Middle frontal gyrus (tissue), 1 donor: ENCODE measurements at regions not wholly inside any gene's neighbourhood (a gene's known extent, or its start where the extent isn't known, plus 50 kb on each side); places are given as distances from the start of the nearest gene placed in this dataset.

Experiments used
- DNase-seq: peaks from one replicate; pipeline ENCODE4 v3.0.0-alpha.2; 2015; ENCODE audit warnings: low spot score; ENCODE audit errors: extremely low spot score

DNA sequence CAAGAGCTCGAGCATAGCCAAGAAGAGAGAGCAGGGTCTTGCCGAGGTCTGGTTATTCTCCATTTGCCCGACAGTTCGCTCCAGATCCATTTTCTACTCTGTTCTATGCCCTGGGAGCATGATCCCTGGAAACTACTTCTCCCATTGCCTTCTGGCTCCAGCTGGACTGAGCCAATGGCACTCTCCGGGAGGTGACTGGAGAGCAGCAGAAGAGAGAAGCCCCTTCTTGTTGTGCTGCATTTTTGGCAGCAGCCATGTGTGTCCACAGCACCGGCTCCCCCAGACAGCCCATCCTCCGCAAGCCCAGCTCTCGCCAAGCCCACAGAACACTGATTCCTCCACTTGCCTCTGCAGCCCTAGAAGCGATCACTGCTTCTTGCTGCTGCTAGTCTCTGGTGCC lies 345.5 kb downstream of the TNS1 start:
- DNase-seq: no peak

DNA sequence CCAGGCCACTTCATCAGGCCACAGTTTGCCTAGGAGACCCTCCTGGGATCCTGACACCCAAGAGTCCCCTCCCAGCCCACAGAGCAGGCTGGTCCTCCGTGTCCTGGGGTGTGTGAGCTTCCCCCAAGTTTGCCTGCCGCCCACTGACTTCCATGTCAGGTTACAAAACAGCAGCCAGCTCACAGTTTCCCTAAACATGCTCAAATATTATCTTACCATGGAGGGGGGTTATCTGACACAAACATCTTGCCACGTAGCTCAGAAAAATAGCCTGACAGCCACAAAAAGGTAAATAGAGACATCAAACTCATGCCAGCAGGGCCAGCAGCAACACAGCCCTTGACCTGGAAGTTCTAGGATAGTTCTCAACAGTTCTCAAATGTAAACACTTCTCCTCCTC lies 346.5 kb downstream of the TNS1 start:
- no peak for DNase-seq

DNA sequence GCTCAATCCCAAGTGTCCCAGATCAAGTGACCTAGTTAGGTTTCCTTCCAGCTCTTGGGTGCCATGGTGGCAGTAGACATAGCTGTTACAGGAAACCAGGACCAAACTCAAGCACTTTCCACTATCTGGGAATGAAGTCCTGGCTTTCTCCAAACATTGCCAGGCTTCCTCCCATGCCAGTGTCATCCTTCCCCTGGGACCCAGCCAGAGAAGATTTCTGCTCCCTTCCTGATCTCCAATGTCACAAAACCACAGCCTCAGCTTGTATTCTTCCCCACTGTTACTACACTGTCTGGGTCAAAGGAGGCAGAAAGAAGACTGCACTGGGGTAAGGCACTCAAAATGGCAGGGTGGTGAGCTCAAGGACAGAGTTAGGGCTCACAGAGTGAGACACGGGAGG lies 347.1 kb downstream of the TNS1 start:
- DNase-seq: no peak

DNA sequence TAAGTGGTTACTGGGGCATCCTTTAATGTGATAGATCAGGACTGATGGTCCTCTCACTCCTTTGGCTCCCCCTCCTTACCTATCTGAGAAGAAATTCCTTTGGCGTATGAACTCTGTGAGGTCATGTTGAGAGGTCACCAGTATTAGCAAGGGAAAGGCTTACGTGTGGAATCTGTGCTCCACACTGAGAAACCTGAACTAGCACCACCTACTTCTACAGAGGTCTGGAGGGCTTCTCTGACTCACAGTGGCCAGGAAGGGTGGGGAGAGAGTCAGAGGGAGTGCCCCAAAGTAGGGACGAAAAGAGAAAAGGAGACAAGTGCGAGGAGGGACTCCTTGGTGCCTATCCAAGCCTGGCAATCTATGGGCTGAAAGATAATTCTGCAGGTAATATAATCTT lies 348.6 kb downstream of the TNS1 start:
- no peak for DNase-seq

DNA sequence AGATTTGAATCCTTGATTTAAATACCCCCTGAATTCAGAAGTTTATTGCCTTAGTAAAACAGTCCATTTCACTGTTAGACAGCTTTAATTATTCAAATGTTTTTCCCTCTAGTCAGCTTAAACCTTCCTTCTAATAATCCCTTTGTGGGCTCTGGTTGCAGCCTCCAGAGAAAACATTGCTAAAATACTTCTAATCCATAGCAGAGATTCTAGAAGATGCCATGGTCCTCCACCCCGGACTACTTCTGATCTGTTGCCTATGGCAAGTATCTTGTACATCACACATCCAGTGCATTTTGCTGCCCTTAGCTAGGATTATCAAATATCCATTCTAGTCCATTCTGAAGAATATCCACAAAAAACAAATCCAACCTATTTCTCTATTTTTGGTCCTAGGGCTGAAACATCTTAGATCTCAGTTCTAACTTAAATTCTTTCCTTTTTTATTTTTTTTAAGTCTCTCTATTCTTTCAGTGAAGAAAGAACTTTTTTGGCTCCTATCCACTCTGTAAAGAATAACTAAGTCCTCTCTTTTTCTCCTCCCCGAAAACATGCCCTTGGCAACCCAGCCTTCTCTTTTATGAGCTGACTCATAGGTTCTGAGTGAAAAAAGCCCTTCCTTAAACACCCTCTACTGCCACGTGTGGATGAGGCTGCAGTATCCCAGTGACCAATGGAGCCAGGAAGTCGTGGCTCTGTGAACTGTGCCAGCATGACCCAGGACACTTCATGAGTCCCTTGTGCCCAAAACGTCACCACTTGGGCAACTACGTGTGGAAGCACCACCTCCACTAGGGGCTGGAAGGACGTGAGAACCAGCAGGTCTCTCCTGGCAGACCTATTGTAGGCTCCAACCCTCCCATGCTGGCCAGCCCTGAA lies 349.8 kb downstream of the TNS1 start:
- no peak for DNase-seq

DNA sequence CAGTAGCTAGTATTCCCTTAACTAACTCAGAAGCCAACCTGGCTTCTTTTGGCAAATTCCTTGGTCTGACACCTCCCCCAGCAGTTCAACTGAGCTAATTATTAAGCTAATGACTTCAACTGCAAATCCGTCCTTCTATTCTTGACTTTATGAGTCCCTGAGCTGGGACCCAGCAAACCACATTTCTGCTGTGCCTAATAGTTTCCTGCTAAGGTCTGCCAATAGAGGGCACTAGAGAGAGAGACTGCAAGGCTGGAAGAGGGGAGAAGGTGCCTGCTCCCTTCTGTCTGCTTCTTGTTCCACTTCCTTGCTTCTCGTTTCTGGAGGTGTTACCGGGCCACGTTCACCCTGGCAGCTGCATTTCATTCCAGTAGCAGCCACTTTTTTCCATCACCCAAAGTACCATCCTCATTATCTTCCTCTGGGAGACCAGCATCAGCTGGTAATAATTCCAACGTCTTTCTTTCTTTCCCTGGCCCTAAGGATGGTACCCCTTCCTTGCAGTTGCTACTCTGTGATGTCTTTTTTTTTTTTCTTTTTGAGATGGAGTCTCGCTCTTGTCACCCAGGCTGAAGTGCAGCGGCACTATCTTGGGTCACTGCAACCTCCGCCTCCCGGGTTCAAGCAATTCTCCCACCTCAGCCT lies 352.0 kb downstream of the TNS1 start:
- no peak for DNase-seq

DNA sequence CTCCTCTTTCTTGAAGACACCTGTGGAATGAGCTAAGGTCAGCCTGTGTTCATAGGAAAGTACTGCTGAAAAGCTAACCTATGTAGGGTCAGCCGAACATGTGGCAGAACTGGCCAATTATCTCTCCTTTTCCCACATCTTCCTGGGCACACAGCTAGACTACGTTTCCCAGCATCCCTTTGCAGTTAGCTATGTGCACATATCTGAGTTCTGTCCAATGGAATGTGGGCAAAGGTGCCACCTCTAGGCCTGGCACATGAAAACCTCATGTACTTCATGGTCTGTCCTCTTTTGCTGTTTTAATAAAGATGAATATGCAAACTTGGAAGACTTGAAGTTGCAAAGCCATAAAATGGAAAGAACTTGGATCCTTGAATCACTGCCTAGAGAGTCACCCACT lies 352.6 kb downstream of the TNS1 start:
- DNase-seq: no peak

DNA sequence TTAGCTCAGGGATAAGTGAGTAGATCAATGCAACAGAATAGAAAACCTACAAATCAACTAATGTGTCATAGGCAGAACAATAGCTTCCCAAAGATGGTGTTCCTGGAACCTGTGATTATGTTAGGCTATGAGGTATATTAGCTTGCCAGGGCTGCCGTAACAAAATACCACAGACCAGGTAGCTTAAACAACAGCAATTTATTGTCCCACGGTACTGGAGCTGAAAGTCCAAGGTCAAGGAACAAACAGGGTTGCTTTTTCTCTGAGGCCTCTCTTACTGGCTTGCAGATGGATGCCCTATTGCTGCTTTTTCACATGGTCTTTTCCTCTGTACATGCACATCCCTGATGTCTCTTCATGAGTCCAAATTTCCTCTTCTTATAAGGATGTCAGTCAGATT lies 354.9 kb downstream of the TNS1 start:
- DNase-seq: no peak

DNA sequence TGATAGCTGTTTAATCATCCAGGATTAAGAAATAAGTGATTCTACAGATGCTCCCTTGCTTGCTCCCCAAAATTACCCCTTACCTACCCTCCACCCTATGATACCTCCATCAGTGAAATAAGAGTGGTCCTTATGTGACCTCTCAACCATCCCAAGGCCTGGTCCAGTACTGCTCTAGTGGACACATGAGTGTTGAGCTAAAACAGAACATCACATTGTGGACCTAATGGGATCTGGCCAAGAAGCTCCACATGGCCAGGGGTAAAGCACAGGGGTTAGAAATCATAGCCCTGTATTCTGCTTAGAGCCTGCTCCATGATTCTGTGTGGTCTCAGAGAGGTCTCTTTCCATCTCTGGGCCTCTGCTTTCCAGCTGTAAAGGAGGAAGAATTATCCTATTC lies 355.6 kb downstream of the TNS1 start:
- no peak for DNase-seq

DNA sequence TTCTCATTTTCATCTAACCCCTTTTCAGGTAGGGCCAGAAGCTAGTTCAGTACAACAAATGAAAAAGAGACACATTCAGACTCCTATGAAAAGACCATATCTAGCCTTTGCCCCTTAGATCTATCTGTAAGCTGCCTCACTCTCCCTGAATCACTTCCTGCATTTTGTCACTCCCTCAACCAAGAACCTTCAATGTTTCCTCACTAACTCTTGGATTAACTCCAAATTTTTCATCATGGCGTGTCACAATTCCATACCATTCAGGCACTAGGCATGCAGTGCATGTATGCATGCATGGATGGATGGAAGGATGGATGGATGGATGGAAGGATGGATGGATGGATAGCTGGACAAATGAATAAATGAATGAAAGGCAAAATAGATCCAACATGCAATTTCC lies 356.9 kb downstream of the TNS1 start:
- no peak for DNase-seq

DNA sequence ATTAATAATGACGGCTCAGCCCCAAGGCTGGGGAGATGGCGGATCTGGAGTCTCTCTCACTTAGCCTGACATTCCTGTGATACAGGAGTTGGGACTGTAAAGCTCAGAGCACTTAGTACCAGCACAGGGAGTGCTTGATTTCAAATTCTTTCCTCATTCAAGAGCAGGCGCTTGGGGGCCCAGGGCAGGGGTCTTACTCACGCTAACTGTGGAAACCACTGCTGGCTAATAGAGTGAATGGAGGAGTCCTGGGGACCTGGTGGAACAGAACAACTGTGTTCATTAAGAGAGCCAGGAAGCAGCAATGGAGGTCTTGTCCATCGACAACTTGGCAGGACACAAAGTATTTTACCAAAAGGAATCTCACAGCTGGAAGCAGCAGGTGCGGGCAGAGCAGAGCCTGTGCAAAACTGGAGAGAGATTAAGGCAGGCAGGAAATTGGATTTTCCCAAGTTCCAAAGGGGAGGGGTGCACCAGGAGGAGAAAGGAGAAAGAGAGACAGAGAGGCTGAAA lies 358.9 kb downstream of the TNS1 start:
- no peak for DNase-seq

DNA sequence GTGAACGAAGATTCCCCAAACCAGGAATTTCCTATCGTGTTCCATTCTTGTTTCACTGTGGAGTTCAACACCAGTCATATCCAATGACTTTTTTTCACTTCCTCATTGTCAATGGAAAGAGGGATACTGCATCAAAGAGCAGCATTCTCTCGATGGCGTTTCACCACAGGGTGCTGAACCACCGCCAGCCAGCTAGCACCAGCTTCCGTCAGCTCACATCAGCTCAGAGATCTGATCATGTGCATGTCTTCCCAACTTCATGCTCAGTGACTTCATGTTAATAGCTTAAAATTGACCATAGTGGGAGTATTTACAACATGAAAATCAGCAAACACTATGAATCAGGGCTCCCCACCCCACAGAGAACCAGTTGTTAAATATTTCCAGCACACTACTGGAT lies 359.9 kb downstream of the TNS1 start:
- DNase-seq: no peak

DNA sequence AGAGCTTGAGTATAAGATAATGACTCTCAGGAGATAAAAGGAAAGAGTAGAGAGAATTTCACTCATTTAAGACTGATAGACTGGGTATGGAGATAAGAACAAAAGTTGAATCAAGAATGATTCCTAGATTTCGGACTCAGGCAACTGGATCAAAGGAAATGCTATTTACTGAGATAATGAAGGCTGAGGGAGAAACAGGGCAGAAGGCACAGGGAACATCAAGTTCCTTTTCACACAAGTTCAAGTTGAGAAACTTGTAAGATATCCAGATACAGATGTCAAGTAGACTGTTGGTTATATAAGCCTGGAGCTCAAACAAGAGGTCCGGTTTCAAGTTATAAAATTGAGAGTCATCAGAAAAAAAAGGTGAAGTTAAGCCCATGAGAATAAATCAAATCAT lies 360.8 kb downstream of the TNS1 start:
- no peak for DNase-seq

DNA sequence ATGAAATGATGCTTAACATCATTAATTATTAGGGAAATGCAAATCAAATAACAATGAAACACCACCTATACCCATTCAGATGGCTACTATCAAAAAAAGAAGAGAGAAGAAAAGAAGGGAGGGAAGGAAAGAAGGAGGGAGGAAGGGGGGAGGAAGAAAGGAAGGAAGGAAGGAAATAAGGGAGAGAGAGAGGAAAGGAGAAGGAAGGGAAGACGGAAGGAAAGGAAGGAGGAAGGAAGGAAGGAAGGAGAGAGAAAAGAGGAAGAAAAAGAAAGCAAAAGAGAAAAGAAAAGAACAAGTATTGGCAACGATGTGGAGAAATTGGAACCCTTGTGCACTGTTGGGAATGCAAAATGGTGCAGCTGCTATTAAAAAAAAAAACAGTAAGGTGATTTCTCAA lies 363.3 kb downstream of the TNS1 start:
- no peak for DNase-seq

DNA sequence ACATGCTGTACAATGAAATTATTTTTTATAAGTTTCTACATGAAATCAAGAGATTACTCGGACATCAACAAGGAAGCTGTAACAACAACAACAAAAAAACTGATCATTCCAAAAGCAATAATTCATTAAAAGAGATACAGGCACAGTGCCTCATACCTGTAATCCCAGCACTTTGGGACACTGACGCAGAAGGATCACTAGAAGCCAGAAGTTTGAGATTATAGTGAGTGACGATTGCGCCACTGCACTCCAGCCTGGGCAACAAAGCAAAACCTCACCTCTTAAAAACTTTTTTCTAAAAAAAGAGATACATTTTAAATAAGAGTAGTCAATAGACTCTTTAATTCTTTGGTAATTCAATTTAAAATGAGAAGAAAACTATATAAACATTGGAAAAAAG lies 364.3 kb downstream of the TNS1 start:
- DNase-seq: no peak

DNA sequence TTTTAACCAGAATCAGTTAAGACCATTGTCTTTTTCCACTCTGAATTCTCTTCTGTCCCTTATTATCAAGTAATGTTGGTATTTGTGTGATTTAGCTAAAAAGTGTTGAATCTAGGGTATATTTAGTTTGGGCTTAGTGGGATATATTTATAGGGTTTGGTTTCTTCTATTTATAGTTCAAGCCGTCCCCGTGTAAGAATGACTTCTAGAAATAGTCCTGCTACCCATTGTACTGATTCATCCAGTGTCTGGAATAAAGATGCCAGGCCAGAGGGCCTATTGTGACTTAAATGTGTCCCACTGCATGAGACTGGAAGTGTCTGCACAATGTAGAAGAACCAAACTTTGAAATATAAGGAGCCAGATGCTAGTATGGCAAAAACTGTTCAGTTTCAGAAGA lies 364.8 kb downstream of the TNS1 start:
- DNase-seq: no peak

DNA sequence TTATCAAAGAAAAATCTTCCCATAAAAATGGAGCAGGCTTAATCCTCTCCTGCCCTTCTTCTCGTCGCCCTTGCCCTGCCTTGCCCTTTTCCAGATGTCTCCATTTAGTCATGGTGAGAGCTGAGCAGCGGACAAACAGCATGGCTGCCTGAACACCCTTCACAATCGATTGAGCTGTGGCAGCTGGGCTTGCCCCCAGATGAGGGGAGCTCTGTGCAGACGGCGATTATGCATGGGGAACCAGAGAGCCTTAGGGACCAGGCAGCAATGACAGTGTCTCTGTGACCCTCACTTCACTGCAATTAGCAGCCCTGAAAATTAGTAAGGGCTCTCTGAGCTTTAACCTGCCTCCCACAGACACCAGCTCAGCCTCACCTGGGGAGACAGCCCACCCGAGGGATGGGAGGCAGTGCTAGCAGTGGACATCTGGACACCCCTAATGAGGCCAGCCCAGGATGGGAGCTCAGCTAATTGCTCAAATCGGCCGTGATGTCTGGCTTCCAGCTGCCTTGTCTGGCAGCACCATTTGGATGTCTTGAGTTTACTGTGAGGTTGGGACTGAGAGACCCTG lies 365.7 kb downstream of the TNS1 start:
- DNase-seq: no peak

DNA sequence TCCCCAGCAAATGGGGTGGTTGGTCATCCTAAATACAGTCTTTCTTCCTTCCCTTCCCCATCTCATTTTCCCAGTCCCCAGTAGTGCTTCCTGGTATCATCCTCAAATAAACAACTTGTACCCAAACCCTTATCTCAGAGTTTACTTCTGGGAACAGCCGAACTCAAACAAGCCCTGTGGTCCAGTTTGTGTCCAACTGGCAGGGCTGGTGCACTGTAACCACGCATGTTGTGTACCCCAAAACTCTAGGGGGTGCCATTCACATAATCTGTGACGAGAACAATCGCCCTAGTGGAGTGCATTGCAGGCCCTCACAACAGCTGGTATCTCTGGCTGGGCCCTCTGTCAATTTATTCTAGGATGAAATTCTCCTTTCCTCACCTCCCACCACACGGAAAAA lies 366.2 kb downstream of the TNS1 start:
- DNase-seq: no peak

DNA sequence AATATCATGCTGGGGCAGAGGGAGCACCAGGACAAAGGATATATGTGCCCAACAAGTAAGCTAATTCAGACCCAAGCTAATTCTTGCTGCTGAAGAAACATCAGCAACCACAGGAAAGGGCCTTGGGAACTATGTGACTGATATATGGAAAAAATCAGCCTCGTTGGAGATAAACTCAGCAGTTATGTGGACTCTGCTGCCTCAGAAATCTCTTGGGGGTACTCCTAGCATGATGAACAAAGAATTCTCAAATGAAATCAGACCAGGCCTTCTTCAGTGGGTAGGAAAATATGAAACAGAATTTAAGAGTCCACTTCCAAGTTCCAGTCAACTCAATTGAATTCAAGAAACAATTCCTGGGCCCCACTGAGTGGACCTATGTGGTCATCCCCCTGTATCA lies 367.9 kb downstream of the TNS1 start:
- DNase-seq: no peak

DNA sequence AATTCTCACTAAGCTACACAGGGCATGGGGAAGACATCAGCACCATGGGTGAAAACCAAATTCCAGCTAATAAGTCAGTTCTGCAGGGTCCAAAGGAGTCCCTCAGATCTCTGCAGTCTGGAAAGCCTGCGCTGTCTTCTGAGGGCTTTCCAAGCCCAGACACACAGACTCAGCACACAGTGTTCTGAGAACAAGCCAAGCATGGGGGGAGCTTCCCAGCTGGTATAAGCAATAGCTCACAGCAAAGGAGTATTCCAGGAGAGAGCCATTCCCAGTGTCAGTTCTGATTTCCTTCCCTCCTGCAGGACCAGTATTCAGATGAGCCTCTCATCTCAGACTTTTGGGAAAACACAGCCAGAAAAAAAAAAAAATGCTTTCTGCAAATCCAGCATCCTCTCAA lies 370.8 kb downstream of the TNS1 start:
- DNase-seq: no peak

DNA sequence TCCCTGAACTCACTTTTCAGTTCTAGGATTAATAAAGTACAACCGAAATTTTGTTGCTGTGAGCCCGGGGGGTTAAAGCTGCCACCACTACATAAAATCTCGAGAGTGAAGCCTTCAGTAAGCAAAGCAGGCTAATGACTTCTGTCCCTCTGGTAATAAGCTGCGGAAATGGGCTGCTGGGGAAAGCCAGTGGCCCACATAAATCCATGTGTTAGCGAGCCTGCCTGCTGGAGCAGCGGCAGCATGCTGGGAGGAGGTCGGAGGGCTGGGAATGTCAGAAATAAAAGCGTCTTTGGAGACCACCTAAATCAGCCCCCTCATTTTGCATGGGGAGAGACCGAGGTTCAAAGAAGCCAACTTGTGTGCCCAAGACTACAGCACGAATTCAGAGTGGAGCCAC lies 371.7 kb downstream of the TNS1 start:
- DNase-seq: no peak

DNA sequence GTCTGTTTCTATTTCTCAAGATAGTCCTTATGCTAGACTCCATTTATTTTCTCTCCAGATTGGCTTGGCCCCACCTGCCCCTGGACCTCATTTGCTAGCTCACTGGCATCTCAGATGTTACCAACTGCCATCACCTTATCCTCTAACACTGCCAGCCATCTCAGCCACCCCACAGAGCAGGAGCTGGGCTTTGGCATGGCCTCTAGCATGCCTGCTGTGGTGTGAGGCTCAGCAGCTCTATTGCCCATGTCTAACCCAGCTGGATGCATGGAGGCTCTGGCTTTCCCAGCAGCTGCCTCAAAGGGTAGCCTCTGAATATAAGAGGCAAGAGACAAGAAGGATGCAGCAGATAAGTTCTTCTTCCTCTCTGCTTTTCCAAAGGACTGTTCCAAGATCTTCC lies 373.4 kb downstream of the TNS1 start:
- no peak for DNase-seq

DNA sequence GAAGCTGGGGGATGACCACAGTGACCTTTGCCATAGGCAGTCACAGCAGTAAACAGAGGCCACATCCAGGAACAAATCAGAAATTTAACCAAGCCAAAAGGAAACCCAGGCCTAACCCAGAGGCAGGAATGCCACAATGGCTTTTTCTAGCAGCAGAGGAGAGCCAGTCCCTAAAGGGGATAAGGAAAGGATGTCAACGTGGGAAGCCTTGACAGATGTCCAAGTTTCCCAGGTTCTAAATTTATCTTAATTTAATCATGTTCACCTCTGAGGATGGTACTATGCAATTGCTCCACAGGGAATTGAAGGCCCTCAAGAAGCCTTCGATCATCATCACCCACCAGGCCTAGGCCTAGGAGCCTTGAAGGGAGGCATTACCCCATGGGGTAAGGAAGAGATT lies 374.7 kb downstream of the TNS1 start:
- DNase-seq: no peak
